HG03575 (cell line): ENCODE measurements at regions not wholly inside any gene's neighbourhood (a gene's known extent, or its start where the extent isn't known, plus 50 kb on each side); places are given as distances from the start of the nearest gene placed in this dataset.
A peak's percentile ranks its signal among the peaks of the same experiment; 100 is the strongest.
"Not testable (repeated sequence)": the region's sequence is repeated elsewhere in the genome, so short reads cannot be mapped to it uniquely, and the experiment has no call there.

Experiments used
- ATAC-seq: cut with Tn5 transposase; IDR thresholded peaks from one replicate; pipeline ENCODE4 v1.9.1; 2021; ENCODE audit not compliant: unreplicated experiment, insufficient number of reproducible peaks, low FRiP score; ENCODE audit errors: extremely low read depth

DNA sequence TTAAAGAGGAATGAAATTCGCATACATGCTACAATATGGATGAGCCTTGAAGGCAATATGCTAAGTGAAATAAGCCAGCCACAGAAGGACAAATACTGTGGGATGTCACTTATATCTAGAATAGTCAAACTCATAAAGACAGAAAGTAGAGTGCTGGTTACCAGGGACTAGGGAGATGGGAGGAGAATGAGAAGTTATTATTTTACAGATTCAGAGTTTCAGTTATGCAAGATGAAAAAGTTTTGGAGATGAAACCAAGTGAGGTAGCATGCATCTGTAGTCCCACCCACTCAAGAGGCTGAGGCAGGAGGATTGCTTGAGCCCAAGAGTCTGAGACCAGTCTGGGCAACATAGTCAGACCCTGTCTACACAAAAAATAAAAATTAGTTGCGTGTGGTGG lies 82.5 kb upstream of the ARID1B start:
- ATAC-seq, result no peak

DNA sequence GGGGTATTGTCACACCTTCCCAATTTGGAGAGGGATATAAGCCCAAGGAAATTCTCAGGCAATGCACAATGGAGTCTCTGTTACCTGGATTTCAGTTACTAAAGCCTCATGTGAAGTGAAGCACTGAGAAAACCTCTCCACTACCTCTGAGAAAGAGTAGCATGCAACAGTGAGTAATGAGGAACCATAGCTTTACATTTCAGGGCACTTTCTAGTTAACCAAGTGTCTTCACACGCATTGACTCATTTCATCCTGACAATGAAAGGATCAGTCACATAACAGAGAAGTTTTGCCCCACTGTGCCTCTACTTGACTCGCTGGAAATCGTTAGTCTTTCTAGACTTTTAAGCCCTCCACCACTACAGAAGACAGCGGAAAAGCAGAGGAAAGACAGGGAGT lies 86.2 kb upstream of the ARID1B start:
- peak; percentile 76 for ATAC-seq

DNA sequence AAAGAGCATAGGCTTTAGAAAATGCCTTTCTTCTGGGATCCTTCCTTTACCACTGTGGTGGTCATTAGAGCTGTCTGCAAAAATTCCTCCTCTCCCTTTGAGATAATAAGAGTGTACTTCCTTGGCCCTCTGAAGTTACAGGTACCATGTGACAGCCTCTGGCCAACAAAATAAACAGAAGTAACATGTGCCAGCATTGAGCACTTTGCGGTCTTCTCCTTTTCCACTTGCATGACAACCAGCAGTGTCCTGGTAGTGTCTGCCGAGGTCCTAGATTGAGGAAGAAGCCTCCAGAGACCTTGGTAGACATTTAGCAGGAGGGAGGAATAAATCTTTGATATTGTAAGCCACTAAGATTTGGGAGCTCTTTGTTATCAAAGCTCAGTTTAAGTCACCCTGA lies 87.5 kb upstream of the ARID1B start:
- no peak for ATAC-seq

DNA sequence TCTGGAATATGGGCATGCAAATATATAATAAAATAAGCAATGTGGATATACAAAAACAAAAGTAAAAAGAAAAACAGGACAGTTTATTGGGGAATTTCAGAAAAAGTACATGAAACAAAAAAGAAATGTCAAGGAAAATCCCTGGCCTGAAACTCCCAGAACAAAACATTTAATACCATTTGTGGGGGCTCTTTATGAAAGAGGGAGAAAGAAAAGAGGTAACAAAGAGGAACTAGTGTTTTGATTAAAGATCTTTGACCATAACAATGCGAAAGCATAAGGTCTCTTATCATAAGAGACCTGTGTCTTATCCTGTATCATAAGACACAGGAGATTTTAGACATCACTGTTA lies 88.6 kb upstream of the ARID1B start:
- no peak for ATAC-seq

DNA sequence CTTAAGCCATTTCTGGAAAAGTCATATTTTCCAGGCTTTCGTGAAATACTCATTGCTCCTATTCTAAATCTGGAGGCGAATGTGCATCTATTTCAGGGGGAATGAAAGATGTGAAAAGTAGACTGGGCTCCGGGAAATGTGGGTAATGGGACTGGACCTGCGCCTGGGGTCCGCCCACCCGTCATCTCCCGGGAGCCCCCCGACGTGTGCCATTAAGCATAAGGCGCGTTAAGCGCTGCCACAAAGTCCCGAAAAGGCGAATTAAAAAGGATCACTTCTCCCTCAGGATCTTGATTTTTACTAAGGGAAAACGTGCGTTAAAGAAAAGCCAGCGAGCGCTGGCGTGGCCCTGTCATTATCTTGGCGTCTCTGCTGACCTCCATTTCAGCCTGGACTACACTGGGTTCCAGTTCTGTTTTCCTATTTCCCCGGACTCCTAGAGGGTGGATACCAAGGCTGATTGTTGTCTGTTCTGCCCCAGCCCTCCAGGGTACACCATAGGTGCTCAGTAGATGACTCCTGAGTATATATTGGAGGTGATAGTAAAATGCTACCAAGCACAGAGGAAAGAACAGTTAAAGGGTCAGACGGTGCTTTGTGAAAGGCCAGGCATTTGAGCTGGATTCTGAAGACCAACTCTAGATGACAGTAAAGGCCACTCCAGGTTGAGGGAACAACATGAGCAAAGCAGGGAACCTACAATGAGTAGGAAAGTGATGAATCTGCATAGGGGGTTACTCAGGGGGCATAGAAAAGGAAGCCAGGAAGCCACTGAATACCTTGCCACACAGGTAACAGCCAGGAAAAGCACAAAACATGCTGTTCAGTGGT lies 89.2 kb upstream of the ARID1B start:
- ATAC-seq, result no peak

DNA sequence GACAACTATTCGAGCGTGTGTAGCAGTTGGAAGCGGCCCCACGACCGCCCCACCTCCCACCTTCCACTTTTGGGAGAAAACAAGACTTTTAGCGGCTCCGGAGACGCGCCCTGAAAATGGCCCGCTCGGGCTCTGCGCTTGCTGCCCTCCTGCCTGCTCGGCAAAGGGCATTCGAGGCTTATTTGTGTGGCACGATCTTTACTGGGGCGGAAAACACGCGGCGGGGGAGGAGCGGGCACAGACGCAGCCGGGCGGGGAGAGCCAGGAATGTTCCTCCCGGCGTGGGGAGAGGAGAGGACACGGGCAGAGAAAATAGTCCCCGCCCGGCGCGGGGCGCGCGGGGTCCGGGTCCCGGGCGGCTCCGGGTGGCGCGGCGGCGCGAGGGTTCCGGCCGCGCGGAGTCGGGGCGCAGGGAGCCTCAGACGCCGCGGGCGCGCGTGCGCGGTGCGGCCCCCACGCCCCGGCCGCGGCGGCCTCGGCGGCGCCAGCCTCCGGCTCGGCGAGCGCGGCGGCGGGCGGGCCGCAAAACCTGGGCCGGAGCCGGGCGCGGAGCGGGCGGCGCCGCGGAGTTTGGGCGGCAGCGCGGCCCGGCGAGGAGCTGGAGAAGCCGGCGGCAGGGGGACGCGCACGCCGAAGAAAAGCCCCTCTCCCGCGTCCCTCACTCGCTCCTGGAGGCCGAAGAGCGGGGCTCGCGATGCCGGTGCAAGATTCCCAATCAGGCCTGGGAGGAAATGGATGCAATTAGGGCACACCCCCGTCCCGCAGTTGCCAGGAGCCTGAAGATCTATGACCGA lies 90.0 kb upstream of the ARID1B start:
- ATAC-seq, result no peak

DNA sequence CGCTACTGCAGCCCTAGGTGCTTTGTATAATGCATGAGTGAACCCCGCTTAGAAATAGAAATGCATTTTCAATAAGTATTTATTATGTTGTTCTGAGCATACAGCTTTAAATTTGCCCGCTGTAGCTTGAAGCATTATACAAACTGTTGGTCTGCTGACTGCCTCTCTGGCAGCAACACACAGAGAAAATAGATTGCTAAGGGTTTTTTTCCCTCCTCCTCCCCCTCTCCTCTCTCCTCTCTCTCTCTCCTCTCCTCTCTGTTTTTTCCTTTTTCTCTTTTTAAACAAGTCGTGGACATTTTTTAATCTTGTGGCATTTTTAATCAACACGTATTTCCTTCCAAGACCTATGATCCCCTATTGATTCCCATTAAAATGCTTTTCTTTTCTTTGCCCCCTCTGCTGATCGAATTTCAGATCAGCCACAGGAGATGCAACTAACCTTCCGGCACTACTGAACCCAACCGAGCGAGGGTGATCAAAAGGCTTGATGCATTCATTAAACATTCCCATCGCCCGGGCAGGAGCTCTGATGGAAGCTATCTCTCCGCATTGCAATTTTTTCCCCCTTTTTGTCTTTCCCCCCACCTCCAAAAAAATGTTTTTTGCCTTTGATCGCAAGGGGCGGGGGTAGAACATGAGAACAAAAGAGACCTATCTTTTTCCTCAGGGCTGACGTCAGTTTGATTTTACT lies 90.7 kb upstream of the ARID1B start:
- ATAC-seq, result no peak

DNA sequence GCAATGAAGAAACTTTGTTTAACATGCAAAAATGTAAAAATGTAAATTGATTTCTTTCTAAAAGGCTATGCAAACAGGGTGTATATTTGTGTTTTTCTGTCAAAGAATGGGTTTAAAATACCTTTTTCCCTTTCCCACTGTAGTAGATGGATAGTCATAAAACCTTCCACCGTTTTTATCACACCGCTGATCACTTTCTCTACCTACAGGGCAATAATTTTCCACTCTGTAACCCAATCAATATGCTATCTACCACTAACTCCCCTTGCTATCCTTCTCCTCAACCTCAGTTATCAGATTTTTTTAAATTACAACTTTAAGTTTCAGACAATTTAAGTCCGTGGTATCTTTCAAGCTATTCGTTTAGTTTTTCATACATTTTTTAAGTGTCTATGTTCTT lies 91.4 kb upstream of the ARID1B start:
- no peak for ATAC-seq

DNA sequence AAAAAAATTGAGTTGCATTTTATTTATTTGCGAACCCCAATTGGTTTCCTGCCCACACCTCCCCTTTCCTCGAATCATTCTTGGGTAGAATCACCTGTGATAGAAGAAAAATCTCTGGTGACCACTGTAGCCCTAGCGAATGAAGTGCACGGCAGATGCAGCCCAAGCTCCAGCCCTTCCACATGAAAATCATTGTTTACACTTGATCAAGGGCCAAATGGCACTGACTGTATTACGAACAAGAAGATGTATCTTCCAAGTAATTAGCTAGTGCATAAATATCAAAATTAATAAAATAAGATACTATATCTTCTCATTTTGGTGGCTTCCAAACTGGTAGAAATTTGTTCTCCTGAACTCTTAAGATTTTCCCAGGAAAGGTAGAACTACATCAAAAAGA lies 93.4 kb upstream of the ARID1B start:
- ATAC-seq, result no peak

DNA sequence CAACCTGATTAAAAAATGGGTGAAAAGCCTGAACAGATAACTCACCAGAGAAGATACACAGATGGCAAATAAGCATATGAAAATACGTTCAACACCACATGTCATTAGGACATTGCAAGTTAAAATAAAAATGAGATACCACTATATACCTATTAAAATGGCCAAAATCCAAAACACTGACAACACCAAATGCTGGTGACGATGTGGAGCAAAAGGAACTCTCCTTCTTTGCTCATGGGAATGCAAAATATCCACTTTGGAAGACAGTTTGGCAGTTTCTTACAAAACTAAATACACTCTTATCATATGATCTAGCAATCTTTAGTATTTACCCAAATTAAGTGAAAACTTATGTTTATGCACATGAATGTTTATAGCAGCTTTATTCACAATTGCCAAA lies 100.5 kb upstream of the ARID1B start:
- ATAC-seq, result no peak

DNA sequence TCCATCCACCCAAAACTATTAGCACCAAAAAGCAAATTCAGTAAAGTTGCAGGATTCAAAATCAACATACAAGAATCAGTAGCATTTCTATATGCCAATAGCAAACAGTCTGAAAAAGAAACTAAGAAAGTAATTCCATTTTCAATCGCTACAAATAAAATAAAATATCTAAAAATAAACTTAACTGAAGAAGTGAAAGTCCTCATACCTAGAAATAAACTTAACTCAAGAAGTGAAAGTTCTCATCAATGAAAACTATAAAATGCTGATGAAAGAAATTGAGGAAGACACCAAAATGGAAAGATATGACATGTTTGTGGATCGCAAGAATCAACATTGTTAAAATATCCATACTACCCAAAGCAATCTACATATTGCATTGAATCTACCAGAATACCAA lies 103.0 kb upstream of the ARID1B start:
- ATAC-seq, result no peak

DNA sequence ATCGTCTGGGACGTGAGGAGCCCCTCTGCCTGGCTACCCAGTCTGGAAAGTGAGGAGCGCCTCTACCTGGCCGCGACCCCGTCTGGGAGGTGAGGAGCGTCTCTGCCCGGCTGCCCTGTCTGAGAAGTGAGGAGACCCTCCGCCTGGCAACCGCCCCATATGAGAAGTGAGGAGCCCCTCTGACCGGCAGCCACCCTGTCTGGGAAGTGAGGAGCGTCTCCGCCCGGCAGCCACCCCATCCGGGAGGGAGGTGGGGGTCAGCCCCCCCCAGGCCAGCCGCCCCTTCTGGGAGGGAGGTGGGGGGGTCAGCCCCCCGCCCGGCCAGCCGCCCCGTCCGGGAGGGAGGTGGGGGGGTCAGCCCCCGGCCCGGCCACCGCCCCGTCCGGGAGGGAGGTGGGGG lies 107.1 kb upstream of the ARID1B start:
- not testable (repeated sequence) for ATAC-seq

DNA sequence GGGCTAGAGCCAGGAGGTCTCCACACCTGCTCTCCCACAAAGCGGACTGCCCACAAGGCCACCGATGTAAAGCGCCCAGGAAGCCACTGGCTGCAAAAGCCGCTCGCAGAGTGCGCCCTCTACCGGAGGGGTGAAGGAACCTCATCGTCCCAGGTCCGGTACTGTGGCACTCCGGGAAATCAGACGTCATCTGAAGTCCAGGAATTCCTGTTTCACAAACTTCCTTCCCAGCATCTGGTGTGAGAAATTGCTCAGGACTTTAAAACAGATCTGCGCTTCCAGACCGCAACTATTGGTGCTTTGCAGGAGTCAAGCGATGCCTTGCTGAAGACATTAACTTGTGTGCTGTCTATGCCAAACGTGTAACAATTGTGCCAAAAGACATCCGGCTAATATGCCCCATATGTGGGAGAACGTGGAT lies 115.1 kb upstream of the ARID1B start:
- ATAC-seq, result no peak

DNA sequence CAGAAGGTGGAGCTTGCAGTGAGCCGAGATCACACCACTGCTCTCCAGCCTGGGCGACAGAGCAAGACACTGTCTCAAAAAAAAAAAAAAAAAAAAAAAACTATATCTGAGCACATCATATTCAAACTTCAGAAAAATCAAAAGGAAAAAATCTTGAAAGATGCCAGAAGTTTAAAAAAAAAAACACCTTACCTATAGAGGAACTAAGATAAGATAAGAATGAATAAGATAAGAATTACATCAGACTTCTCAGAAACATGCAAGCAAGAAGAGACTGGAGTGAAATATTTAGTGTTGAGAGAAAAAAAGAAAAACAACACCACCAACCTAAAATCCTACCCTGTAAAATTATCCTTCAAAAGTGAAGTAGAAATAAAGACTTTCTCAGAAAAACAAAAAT lies 116.8 kb upstream of the ARID1B start:
- no peak for ATAC-seq

DNA sequence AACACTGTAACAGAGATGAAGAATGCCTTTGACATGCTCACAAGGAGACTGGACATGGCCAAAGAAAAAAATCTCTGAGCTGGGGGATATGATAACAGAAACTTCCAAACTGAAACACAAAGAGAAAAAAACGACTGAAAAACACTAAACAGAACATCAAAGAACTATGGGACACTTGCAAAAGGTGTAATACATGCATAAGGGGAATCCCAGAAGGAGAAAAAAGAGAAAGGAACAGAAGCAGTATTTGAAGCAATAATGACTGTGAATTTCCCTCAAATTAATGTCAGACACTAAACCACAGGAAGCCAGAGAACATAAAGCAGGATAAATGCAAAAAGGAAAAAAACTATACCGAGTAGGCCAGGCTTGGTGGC lies 117.4 kb upstream of the ARID1B start:
- ATAC-seq, result no peak

DNA sequence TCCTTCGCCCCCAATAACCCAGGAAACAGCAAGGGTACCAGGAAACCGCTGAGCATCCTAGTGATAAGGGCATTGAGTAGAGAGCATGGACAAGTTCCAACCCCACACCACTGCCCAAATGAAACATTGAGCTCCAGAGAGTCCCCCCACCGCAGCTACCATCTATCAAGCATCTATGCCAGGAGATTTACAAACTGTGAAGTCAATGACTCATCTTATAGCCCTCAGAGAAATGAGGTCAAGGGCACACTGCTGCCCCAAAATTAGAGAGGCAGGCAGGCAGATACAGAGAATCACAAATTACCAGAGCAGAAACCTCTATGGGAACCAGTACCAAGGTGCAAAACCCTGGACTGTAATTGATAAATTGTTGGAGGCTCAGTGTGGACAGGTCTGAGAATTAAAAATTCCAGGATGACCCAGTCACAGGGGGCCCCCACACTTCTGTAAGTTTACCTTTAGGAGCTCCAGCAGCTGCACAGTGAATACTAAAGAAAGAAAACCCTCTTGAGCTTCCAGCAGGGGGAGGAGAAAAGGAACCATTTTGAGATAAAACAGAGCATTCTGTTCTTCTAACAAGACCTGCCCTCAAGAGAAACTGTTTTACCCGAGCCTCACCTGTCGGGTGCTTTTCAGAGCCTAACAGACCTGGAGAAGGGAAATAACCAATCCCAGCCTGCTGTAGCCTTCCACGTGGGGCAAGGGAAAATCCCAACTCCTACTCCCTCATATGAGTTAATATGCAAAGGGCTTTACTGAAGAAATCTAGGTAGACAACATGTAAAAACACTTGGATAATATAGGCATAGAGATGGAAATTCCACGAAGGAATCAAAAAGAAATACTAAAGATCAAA lies 118.0 kb upstream of the ARID1B start:
- no peak for ATAC-seq

DNA sequence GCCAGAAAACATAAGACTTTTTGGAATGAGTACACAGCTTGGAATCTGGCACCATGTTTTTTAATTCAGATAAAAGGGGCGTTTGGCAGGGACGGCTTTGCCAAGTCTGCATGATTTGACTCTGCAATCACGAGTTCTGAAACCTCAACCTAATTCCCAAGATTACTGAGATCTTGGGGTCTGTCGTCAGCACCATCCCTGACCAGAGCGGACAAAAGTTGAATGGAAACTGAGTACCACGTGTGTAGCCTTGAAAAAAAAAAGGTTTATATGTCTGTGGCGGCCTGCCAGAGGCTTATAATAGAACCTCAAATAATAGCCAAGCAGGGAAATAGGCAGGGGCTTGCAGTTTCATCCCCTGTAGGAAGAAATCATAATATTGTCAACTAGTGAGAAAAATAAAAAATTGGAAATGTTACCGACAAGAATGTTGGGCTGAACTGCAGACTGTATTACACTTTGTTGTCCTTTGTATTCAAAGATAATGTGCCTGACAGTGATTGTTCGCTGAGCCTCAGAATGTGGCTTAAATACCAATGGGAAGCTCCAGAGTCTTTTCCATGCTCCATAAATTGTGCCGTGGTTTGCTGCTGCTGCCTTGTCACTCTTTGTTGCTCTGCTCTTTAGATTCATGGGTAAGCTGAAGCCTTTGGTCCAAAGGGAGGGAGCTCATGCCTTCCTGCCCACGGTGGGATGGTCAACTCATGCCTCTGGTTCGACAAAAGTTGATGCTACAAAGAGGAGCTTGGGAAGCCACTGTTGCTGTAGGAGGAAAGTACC lies 118.8 kb upstream of the ARID1B start:
- no peak for ATAC-seq

DNA sequence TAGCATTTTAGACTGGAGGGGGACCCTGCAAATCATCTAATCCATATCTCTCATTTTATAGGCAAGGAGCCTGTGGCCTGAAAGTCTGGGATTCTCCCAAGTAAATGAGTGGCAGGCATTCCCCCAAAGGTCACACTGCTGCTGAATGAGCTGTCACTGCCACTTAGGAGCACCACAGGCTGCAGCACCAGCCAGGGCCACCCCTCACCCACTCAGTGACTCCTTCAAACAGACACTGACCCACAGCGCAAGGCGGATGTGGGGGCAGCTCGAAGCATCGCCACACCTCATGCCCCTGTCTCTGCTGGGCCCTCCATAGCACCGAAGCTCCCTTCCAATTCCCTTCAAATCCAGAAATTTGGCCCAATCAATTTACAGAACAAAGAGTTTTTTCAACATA lies 119.9 kb upstream of the ARID1B start:
- no peak for ATAC-seq
